Transverse colon (tissue), 4 donors: ENCODE measurements at regions not wholly inside any gene's neighbourhood (a gene's known extent, or its start where the extent isn't known, plus 50 kb on each side); places are given as distances from the start of the nearest gene placed in this dataset.

Experiments used
- CTCF ChIP-seq, 5 experiments: fragments of 200-600 bp in 3 of 5; fragments of 450-650 bp in 2 of 5; sonication (generic) in 3 of 5; IDR thresholded peaks; 1 replicate in 2 of 5; 2 replicates in 3 of 5; pipeline ENCODE4 v1.5.1; 2016 to 2017; ENCODE audit warnings: antibody characterized with exemption in 5 of 5, inconsistent platforms in 3 of 5, mild to moderate bottlenecking in 2 of 5, moderate library complexity in 1 of 5
- EP300 ChIP-seq: sonication (generic); formaldehyde crosslinking; IDR thresholded peaks from one replicate; pipeline ENCODE4 v1.6.1; 2017; ENCODE audit warnings: antibody characterized with exemption, low read depth
- POLR2A ChIP-seq: fragments of 450-650 bp; IDR thresholded peaks from one replicate; pipeline ENCODE4 v1.6.1; 2016; ENCODE audit warnings: antibody characterized with exemption, mild to moderate bottlenecking, moderate library complexity
- POLR2AphosphoS5 ChIP-seq, 3 donors: sonication (generic); formaldehyde crosslinking; IDR thresholded peaks; one replicate each; pipeline ENCODE4 v1.6.1; 2016; ENCODE audit warnings: antibody characterized with exemption in 3 of 3

GRCh38 chr6:92892626-92893170 lies 526.7 kb downstream of the EPHA7 start:
- TF ChIP-seq CTCF (IDR thresholded peaks at IDR 0.05) = no peak
- TF ChIP-seq POLR2AphosphoS5 (IDR thresholded peaks at IDR 0.05) = no peak
- TF ChIP-seq POLR2A = no peak
- TF ChIP-seq EP300 = no peak
